Uterus (tissue), 2 donors: ENCODE measurements at regions not wholly inside any gene's neighbourhood (a gene's known extent, or its start where the extent isn't known, plus 50 kb on each side); places are given as distances from the start of the nearest gene placed in this dataset.

ENCODE experiments used
- CTCF ChIP-seq, 4 experiments: fragments of 200-600 bp in 2 of 4; fragments of 450-650 bp in 2 of 4; sonication (generic) in 2 of 4; IDR thresholded peaks; one replicate each; pipeline ENCODE4 v1.5.1; 2016 to 2019; ENCODE audit warnings: antibody characterized with exemption in 4 of 4, mild to moderate bottlenecking in 2 of 4, moderate library complexity in 1 of 4
- POLR2A ChIP-seq, 2 donors: fragments of 450-650 bp; IDR thresholded peaks; one replicate each; pipeline ENCODE4 v1.6.1; 2016; ENCODE audit warnings: antibody characterized with exemption in 2 of 2, mild to moderate bottlenecking in 1 of 2, moderate library complexity in 1 of 2

GRCh38 chr5:157963244-157963643 is 104.3 kb upstream of the CLINT1 start:
- TF ChIP-seq CTCF (IDR thresholded peaks at IDR 0.05) (no peak), POLR2A (IDR thresholded peaks at IDR 0.05) (no peak)
